Endothelial cell of umbilical vein (primary cell): ENCODE measurements at regions not wholly inside any gene's neighbourhood (a gene's known extent, or its start where the extent isn't known, plus 50 kb on each side); places are given as distances from the start of the nearest gene placed in this dataset.

Source experiments
- BruUV-seq: library from RNA; stranded (reverse); fragments of 400-500 nt; replicated peaks from 2 replicates; lab custom pipeline; 2021; lab: Mats Ljungman, UMichigan
- CTCF ChIA-PET: fragments of 300-600, 350-600 bp; sonication (Branson Sonifier 250); formaldehyde crosslinking; loops from one replicate; lab custom pipeline; 2021; ENCODE audit warnings: antibody characterized with exemption, inconsistent platforms; lab: Charles Lee
- POLR2A ChIA-PET: fragments of 300-600, 350-600 bp; sonication (Branson Sonifier 250); formaldehyde crosslinking; loops from one replicate; lab custom pipeline; 2021; ENCODE audit warnings: antibody characterized with exemption, inconsistent platforms; lab: Charles Lee
- DNase-seq: peaks from one replicate; pipeline ENCODE4 v3.0.0-alpha.2; 2011; ENCODE audit warnings: low read depth, low spot score
- FAIRE-seq: peaks from 2 replicates; lab custom pipeline; 2011; peaks lifted over from hg19 to GRCh38; lab: Jason Lieb, UNC
- H2AFZ ChIP-seq: 2 replicates; pipeline ENCODE4 v1.6.0; 2012; ENCODE audit warnings: low read depth, low read length, control low read depth, inconsistent platforms
- H3K27ac ChIP-seq: 2 replicates; pipeline ENCODE4 v1.5.1; 2011; ENCODE audit warnings: low read depth, mild to moderate bottlenecking, control low read depth, low read length, moderate library complexity; ENCODE audit not compliant: insufficient read depth
- H3K27me3 ChIP-seq, 2 experiments: 2 replicates each; pipeline versions ENCODE4 v1.6.0 to v1.6.1; 2011; ENCODE audit warnings: low read length in 2 of 2, mixed read lengths in 1 of 2; ENCODE audit not compliant: control insufficient read depth in 2 of 2, insufficient read depth in 2 of 2
- H3K36me3 ChIP-seq, 2 experiments: 2 replicates in 1 of 2; 3 replicates in 1 of 2; pipeline ENCODE4 v1.5.1; 2011; ENCODE audit warnings: low read length in 2 of 2, mild to moderate bottlenecking in 1 of 2, moderate library complexity in 1 of 2; ENCODE audit not compliant: control insufficient read depth in 2 of 2, insufficient read depth in 2 of 2; ENCODE audit errors: extremely low read depth in 1 of 2
- H3K4me1 ChIP-seq: 3 replicates; pipeline ENCODE4 v1.5.1; 2011; ENCODE audit warnings: mild to moderate bottlenecking, low read length; ENCODE audit not compliant: control insufficient read depth, insufficient read depth; ENCODE audit errors: extremely low read depth
- H3K4me2 ChIP-seq: 2 replicates; pipeline ENCODE4 v1.6.1; 2011; ENCODE audit warnings: low read length, control low read depth, mixed read lengths; ENCODE audit not compliant: insufficient read depth
- H3K4me3 ChIP-seq, 3 experiments: fragments of 200-600 bp in 1 of 3; sonication (generic), shearing (Covaris generic) in 1 of 3; replicated peaks in 1 of 3; 2 replicates each; pipeline ENCODE4 v1.5.1; 2011 to 2016; ENCODE audit warnings: control low read depth in 3 of 3, low read length in 3 of 3, mild to moderate bottlenecking in 2 of 3, inconsistent platforms in 1 of 3, low read depth in 1 of 3, moderate library complexity in 1 of 3; ENCODE audit not compliant: insufficient read depth in 1 of 3
- H3K79me2 ChIP-seq: 2 replicates; pipeline ENCODE4 v1.6.0; 2012; ENCODE audit warnings: low read length, inconsistent platforms; ENCODE audit not compliant: control insufficient read depth, insufficient read depth
- H3K9ac ChIP-seq: replicated peaks from 2 replicates; pipeline ENCODE3; 2011; ENCODE audit warnings: low read length, control low read depth; ENCODE audit not compliant: insufficient read depth; ENCODE audit errors: extremely low read depth
- H3K9me1 ChIP-seq: replicated peaks from 3 replicates; pipeline ENCODE4 v1.6.0; 2011; ENCODE audit warnings: mild to moderate bottlenecking, low read length; ENCODE audit not compliant: control insufficient read depth, insufficient read depth; ENCODE audit errors: extremely low read depth
- H3K9me3 ChIP-seq: replicated peaks from 2 replicates; pipeline ENCODE4 v1.5.1; 2012; ENCODE audit warnings: low read length, inconsistent platforms; ENCODE audit not compliant: control insufficient read depth, insufficient read depth
- H4K20me1 ChIP-seq: replicated peaks from 2 replicates; pipeline ENCODE3; 2011; ENCODE audit warnings: mild to moderate bottlenecking, low read length; ENCODE audit not compliant: control insufficient read depth, insufficient read depth; ENCODE audit errors: extremely low read depth
- CTCF ChIP-seq, 2 donors: IDR thresholded peaks; 1 replicate in 1 of 2; 2 replicates in 1 of 2; pipeline ENCODE4 v1.5.1; 2011; ENCODE audit warnings: low read length in 2 of 2, mild to moderate bottlenecking in 2 of 2, moderate library complexity in 2 of 2, control low read depth in 1 of 2, inconsistent platforms in 1 of 2, low read depth in 1 of 2; ENCODE audit not compliant: insufficient read depth in 1 of 2; ENCODE audit errors: extremely low read depth in 1 of 2
- EZH2 ChIP-seq: IDR thresholded peaks from 2 replicates; pipeline ENCODE4 v1.6.1; 2012; ENCODE audit warnings: borderline replicate concordance, low read depth, mild to moderate bottlenecking, moderate library complexity, low read length, inconsistent platforms; ENCODE audit not compliant: severe bottlenecking
- GATA2 ChIP-seq: IDR thresholded peaks from 2 replicates; pipeline ENCODE4 v1.7.0; 2011; ENCODE audit warnings: low read depth, mild to moderate bottlenecking, moderate library complexity, mixed read lengths, low read length; ENCODE audit not compliant: insufficient read length, insufficient read depth
- JUN ChIP-seq: IDR thresholded peaks from 2 replicates; pipeline ENCODE4 v1.6.1; 2011; ENCODE audit warnings: borderline replicate concordance, low read depth; ENCODE audit not compliant: insufficient read length, insufficient read depth
- MYC ChIP-seq: IDR thresholded peaks from one replicate; pipeline ENCODE4 v1.6.1; 2011; ENCODE audit warnings: mild to moderate bottlenecking, low read depth, low read length
- POLR2AphosphoS5 ChIP-seq: IDR thresholded peaks from 2 replicates; pipeline ENCODE4 v1.6.1; 2012; ENCODE audit warnings: low read depth, mild to moderate bottlenecking, control low read depth, low read length, moderate library complexity; ENCODE audit not compliant: insufficient read depth
- dilution Hi-C: fragments of 300-500 bp; cut with MboI; formaldehyde crosslinking; loops from one replicate; pipeline ENCODE4 v1.15.0; 2019; ENCODE audit warnings: low sequenced_read_pairs; ENCODE audit not compliant: extremely low pct_ligation_motif_present
- intact Hi-C: fragments of 100-400 bp; cut with micrococcal nuclease; formaldehyde crosslinking; loops from one replicate; pipeline ENCODE4 v1.10.0; 2022
- TF ChIP-seq, protein P1 (sequence below): IDR thresholded peaks from 2 replicates; pipeline ENCODE4 v1.6.1; 2011; ENCODE audit not compliant: insufficient read depth, insufficient read length

GRCh38 chr13:84139561-84140158, 257.4 kb upstream of the SLITRK1 start:
- DNase-seq = no peak
- no peak overlapping the region for H3K4me3 ChIP-seq
- CTCF ChIA-PET = no interaction called here
- intact Hi-C loops = no loop called here
- H3K27me3 ChIP-seq = no peaks in the 10 kb centered on the region
- H3K36me3 ChIP-seq = no peaks in the 10 kb centered on the region
- no peaks in the 10 kb centered on the region for H4K20me1 ChIP-seq
- H3K9ac ChIP-seq = no peak overlapping the region
- H3K4me1 ChIP-seq = no peaks in the 10 kb centered on the region
- no peak overlapping the region for H2AFZ ChIP-seq
- H3K9me3 ChIP-seq = peaks cover 4% of the 10 kb centered on the region
- H3K79me2 ChIP-seq = no peaks in the 10 kb centered on the region
- TF ChIP-seq POLR2AphosphoS5 (no peak), GATA2 (no peak)
- H3K27ac ChIP-seq = no peak overlapping the region
- dilution Hi-C loops = no loop called here
- POLR2A ChIA-PET = no interaction called here
- no peaks in the 10 kb centered on the region for H3K9me1 ChIP-seq
- H3K4me2 ChIP-seq = no peak overlapping the region
- no TSS peak for BruUV-seq
- FAIRE-seq = no peak

GRCh38 chr13:84137292-84137691, 255.0 kb upstream of the SLITRK1 start:
- peaks cover 4% of the 10 kb centered on the region for H3K9me3 ChIP-seq
- no peak overlapping the region for H2AFZ ChIP-seq
- no peaks in the 10 kb centered on the region for H3K27me3 ChIP-seq
- no peaks in the 10 kb centered on the region for H3K79me2 ChIP-seq
- no peaks in the 10 kb centered on the region for H3K4me1 ChIP-seq
- intact Hi-C loops = no loop called here
- H3K4me2 ChIP-seq = no peak overlapping the region
- no peak overlapping the region for H3K4me3 ChIP-seq
- no TSS peak for BruUV-seq
- POLR2A ChIA-PET = no interaction called here
- H3K9ac ChIP-seq = no peak overlapping the region
- no peaks in the 10 kb centered on the region for H4K20me1 ChIP-seq
- H3K9me1 ChIP-seq = no peaks in the 10 kb centered on the region
- dilution Hi-C loops = no loop called here
- FAIRE-seq (no peak), DNase-seq (no peak)
- no peak for TF ChIP-seq GATA2
- no peak for TF ChIP-seq MYC
- no peak for TF ChIP-seq JUN
- TF ChIP-seq POLR2AphosphoS5 = no peak
- TF ChIP-seq, protein P1, sequence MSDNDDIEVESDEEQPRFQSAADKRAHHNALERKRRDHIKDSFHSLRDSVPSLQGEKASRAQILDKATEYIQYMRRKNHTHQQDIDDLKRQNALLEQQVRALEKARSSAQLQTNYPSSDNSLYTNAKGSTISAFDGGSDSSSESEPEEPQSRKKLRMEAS = no peak
- no peak for TF ChIP-seq CTCF (IDR thresholded peaks at IDR 0.05; ENCODE audit: extremely low read depth in 1 of 2, insufficient read depth in 1 of 2, low read depth in 1 of 2, low read length in 2 of 2)
- TF ChIP-seq EZH2 = no peak
- CTCF ChIA-PET = no interaction called here
- H3K36me3 ChIP-seq = no peaks in the 10 kb centered on the region
- H3K27ac ChIP-seq = no peak overlapping the region
